Neuronal stem cell (in vitro differentiated cells): ENCODE measurements at regions not wholly inside any gene's neighbourhood (a gene's known extent, or its start where the extent isn't known, plus 50 kb on each side); places are given as distances from the start of the nearest gene placed in this dataset.
A peak's percentile ranks its signal among the peaks of the same experiment; 100 is the strongest.

Source experiments
- DNase-seq: peaks from one replicate; pipeline ENCODE4 v3.0.0-alpha.2; 2013; ENCODE audit warnings: low spot score
- H2AFZ ChIP-seq: one replicate; pipeline ENCODE4 v1.6.1; 2013; ENCODE audit warnings: mild to moderate bottlenecking, low read length, inconsistent platforms
- H2AK5ac ChIP-seq: 2 replicates; pipeline ENCODE4 v1.6.1; 2013; ENCODE audit warnings: low read depth, mild to moderate bottlenecking, inconsistent platforms, low read length, moderate library complexity, mixed read lengths
- H2BK120ac ChIP-seq: 2 replicates; pipeline ENCODE4 v1.6.1; 2013; ENCODE audit warnings: low read depth, mild to moderate bottlenecking, inconsistent platforms, low read length, moderate library complexity, mixed read lengths
- H2BK12ac ChIP-seq: one replicate; pipeline ENCODE4 v1.6.1; 2013; ENCODE audit warnings: low read length, inconsistent platforms
- H2BK15ac ChIP-seq: 2 replicates; pipeline ENCODE4 v1.6.1; 2013; ENCODE audit warnings: mild to moderate bottlenecking, low read length, inconsistent platforms, mixed read lengths
- H2BK5ac ChIP-seq: one replicate; pipeline ENCODE4 v1.6.1; 2013; ENCODE audit warnings: inconsistent platforms, mild to moderate bottlenecking, low read length, moderate library complexity
- H3K14ac ChIP-seq: one replicate; pipeline ENCODE4 v1.6.1; 2013; ENCODE audit warnings: low read length, inconsistent platforms
- H3K18ac ChIP-seq: 2 replicates; pipeline ENCODE4 v1.6.1; 2013; ENCODE audit warnings: low read length, inconsistent platforms
- H3K23ac ChIP-seq: 2 replicates; pipeline ENCODE4 v1.6.1; 2013; ENCODE audit warnings: low read depth, mild to moderate bottlenecking, mixed read lengths, low read length, inconsistent platforms; ENCODE audit not compliant: poor library complexity
- H3K27ac ChIP-seq: replicated peaks from 3 replicates; pipeline ENCODE4 v1.5.1; 2013; ENCODE audit warnings: low read length, inconsistent platforms
- H3K27me3 ChIP-seq, 3 experiments: 2 replicates each; pipeline ENCODE4 v1.6.1; 2013; ENCODE audit warnings: low read length in 3 of 3, mild to moderate bottlenecking in 2 of 3, inconsistent platforms in 1 of 3, low read depth in 1 of 3, mixed read lengths in 1 of 3, moderate library complexity in 1 of 3; ENCODE audit not compliant: control insufficient read depth in 3 of 3, insufficient read depth in 3 of 3
- H3K36me3 ChIP-seq, 2 donors: replicated peaks in 1 of 2; 2 replicates each; pipeline ENCODE4 v1.6.1; 2013; ENCODE audit warnings: low read length in 2 of 2; ENCODE audit not compliant: control insufficient read depth in 2 of 2, insufficient read depth in 2 of 2
- H3K4ac ChIP-seq: 2 replicates; pipeline ENCODE4 v1.6.1; 2013; ENCODE audit warnings: inconsistent platforms, mild to moderate bottlenecking, low read length, moderate library complexity
- H3K4me1 ChIP-seq, 2 donors: 1 replicate in 1 of 2; 2 replicates in 1 of 2; pipeline ENCODE4 v1.6.1; 2013; ENCODE audit warnings: low read length in 2 of 2, low read depth in 1 of 2; ENCODE audit not compliant: control insufficient read depth in 2 of 2, insufficient read depth in 1 of 2
- H3K4me2 ChIP-seq: one replicate; pipeline ENCODE4 v1.6.1; 2013; ENCODE audit warnings: mild to moderate bottlenecking, low read length, inconsistent platforms; ENCODE audit not compliant: insufficient read depth, poor library complexity, severe bottlenecking
- H3K4me3 ChIP-seq, 2 donors: 2 replicates each; pipeline ENCODE4 v1.5.1; 2013; ENCODE audit warnings: low read length in 2 of 2, mild to moderate bottlenecking in 2 of 2, inconsistent platforms in 1 of 2, moderate library complexity in 1 of 2
- H3K79me1 ChIP-seq: one replicate; pipeline ENCODE4 v1.6.1; 2013; ENCODE audit warnings: low read depth, mild to moderate bottlenecking, inconsistent platforms, low read length, moderate library complexity
- H3K9ac ChIP-seq: one replicate; pipeline ENCODE4 v1.6.1; 2013; ENCODE audit warnings: mild to moderate bottlenecking, low read depth, low read length, inconsistent platforms; ENCODE audit not compliant: poor library complexity
- H3K9me3 ChIP-seq, 2 donors: replicated peaks in 1 of 2; 2 replicates each; pipeline versions ENCODE3 to v1.6.1; 2013; ENCODE audit warnings: low read length in 2 of 2, mild to moderate bottlenecking in 2 of 2, inconsistent platforms in 1 of 2, low read depth in 1 of 2, mixed read lengths in 1 of 2, moderate library complexity in 1 of 2; ENCODE audit not compliant: control insufficient read depth in 2 of 2, insufficient read depth in 1 of 2
- H4K8ac ChIP-seq: one replicate; pipeline ENCODE4 v1.6.1; 2013; ENCODE audit warnings: low read depth, mild to moderate bottlenecking, inconsistent platforms, low read length, moderate library complexity
- H4K91ac ChIP-seq: one replicate; pipeline ENCODE4 v1.6.1; 2013; ENCODE audit warnings: low read length, low read depth, mild to moderate bottlenecking, inconsistent platforms; ENCODE audit not compliant: poor library complexity
- WGBS, 2 donors: extraction: QIAGEN DNeasy Blood & Tissue Kit; methylation state at CpG; one replicate each; pipeline ENCODE4 v1.1.7; 2013; ENCODE audit warnings: missing lambda C conversion rate in 2 of 2, mixed read lengths in 1 of 2; ENCODE audit not compliant: insufficient read length in 2 of 2, insufficient replicate concordance in 1 of 2; ENCODE audit errors: extremely low coverage in 2 of 2; 5-methylcytosine and 5-hydroxymethylcytosine counted together

- H3K27me3 ChIP-seq, result no peaks in the 10 kb centered on the region
- no peak overlapping the region for H3K27ac ChIP-seq
- no peak overlapping the region for H2AK5ac ChIP-seq
- H3K18ac ChIP-seq, result no peak overlapping the region
- H2BK5ac ChIP-seq, result no peak overlapping the region
- no peak overlapping the region for H3K23ac ChIP-seq
- H3K4ac ChIP-seq, result no peak overlapping the region
- no peak for DNase-seq
- no peak overlapping the region for H2BK120ac ChIP-seq
- no peak overlapping the region for H4K8ac ChIP-seq
- no peak overlapping the region for H2BK15ac ChIP-seq
- no peak overlapping the region for H3K4me2 ChIP-seq
- no peaks in the 10 kb centered on the region for H3K36me3 ChIP-seq
- no peak overlapping the region for H4K91ac ChIP-seq
- no peak overlapping the region for H2AFZ ChIP-seq
- no peaks in the 10 kb centered on the region for H3K4me1 ChIP-seq
- no CpG with 5 or more reads among the region's 2 CpGs for WGBS, 2 donors
- no peak overlapping the region for H3K9ac ChIP-seq
- no peak overlapping the region for H3K4me3 ChIP-seq
- H3K14ac ChIP-seq, result no peak overlapping the region
- H3K79me1 ChIP-seq, result no peaks in the 10 kb centered on the region
- H2BK12ac ChIP-seq, result no peak overlapping the region
- H3K9me3 ChIP-seq, result no peaks in the 10 kb centered on the region
These were observed 397.9 kb downstream of the NYAP2 start for GRCh38 chr2:225797394-225797793.

- Histone ChIP-seq H2BK15ac (no peak overlapping the region), H3K9ac (no peak overlapping the region), H3K27ac (no peak overlapping the region), H2AK5ac (no peak overlapping the region), H3K4me1 (no peaks in the 10 kb centered on the region), H2BK120ac (no peak overlapping the region), H3K4me3 (no peak overlapping the region), H3K79me1 (no peaks in the 10 kb centered on the region), H3K14ac (no peak overlapping the region), H4K91ac (no peak overlapping the region), H4K8ac (no peak overlapping the region), H3K23ac (no peak overlapping the region), H2BK12ac (no peak overlapping the region), H3K27me3 (no peaks in the 10 kb centered on the region), H3K4ac (no peak overlapping the region), H3K9me3 (no peaks in the 10 kb centered on the region), H2AFZ (no peak overlapping the region), H2BK5ac (no peak overlapping the region), H3K4me2 (no peak overlapping the region), H3K36me3 (no peaks in the 10 kb centered on the region), H3K18ac (no peak overlapping the region)
- no peak for DNase-seq
- no CpG with 5 or more reads among the region's 2 CpGs for WGBS, 2 donors
These were observed 395.3 kb downstream of the NYAP2 start for GRCh38 chr2:225794652-225795400.

GRCh38 chr2:225793736-225794550 lies 394.4 kb downstream of the NYAP2 start:
- Histone ChIP-seq H3K18ac (no peak overlapping the region), H3K27ac (no peak overlapping the region), H3K23ac (no peak overlapping the region), H3K4me1 (no peaks in the 10 kb centered on the region), H3K9ac (no peak overlapping the region), H2BK5ac (no peak overlapping the region), H4K91ac (no peak overlapping the region), H2BK15ac (no peak overlapping the region), H3K9me3 (no peaks in the 10 kb centered on the region), H3K79me1 (no peaks in the 10 kb centered on the region), H3K4me2 (no peak overlapping the region), H2AK5ac (no peak overlapping the region), H3K4me3 (no peak overlapping the region), H3K4ac (no peak overlapping the region), H3K27me3 (no peaks in the 10 kb centered on the region), H3K14ac (no peak overlapping the region), H4K8ac (no peak overlapping the region), H3K36me3 (no peaks in the 10 kb centered on the region), H2AFZ (no peak overlapping the region), H2BK12ac (no peak overlapping the region), H2BK120ac (no peak overlapping the region)
- whole genome bisulfite sequencing, 2 donors, result no CpG with 5 or more reads among the region's 2 CpGs
- DNase-seq, result no peak

GRCh38 chr2:225788571-225789094 lies 389.1 kb downstream of the NYAP2 start:
- Histone ChIP-seq H2BK12ac (no peak overlapping the region), H3K14ac (no peak overlapping the region), H2BK15ac (no peak overlapping the region), H2BK120ac (no peak overlapping the region), H4K91ac (no peak overlapping the region), H3K4me2 (no peak overlapping the region), H3K4ac (no peak overlapping the region), H3K4me3 (no peak overlapping the region), H3K79me1 (no peaks in the 10 kb centered on the region), H3K36me3 (no peaks in the 10 kb centered on the region), H3K23ac (no peak overlapping the region), H3K27me3 (no peaks in the 10 kb centered on the region), H2BK5ac (no peak overlapping the region), H4K8ac (no peak overlapping the region), H3K9me3 (no peaks in the 10 kb centered on the region), H2AFZ (peak overlapping the region; percentile 29), H3K9ac (no peak overlapping the region), H3K4me1 (no peaks in the 10 kb centered on the region), H3K27ac (no peak overlapping the region), H3K18ac (no peak overlapping the region), H2AK5ac (no peak overlapping the region)
- no CpG with 5 or more reads among the region's 5 CpGs for WGBS, 2 donors
- DNase-seq, result no peak
